ENCODE measurements at regions not wholly inside any gene's neighbourhood (a gene's known extent, or its start where the extent isn't known, plus 50 kb on each side); places are given as distances from the start of the nearest gene placed in this dataset.
"Not testable (repeated sequence)": the region's sequence is repeated elsewhere in the genome, so short reads cannot be mapped to it uniquely, and the experiment has no call there.

GRCh38 chr6:169365567-169366257 lies 112.1 kb upstream of the THBS2 start:
- no peak for DNase-seq
- no peaks in the 10 kb centered on the region for H3K4me1 ChIP-seq (ENCODE audit: control insufficient read depth, insufficient read depth, low read length)
- H3K9me3 ChIP-seq (ENCODE audit: control insufficient read depth, low read depth, low read length) = peaks cover 5% of the 10 kb centered on the region
- H3K36me3 ChIP-seq (ENCODE audit: control insufficient read depth, insufficient read depth, low read length) = no peaks in the 10 kb centered on the region
- no CpG with 5 or more reads among the region's 13 CpGs for WGBS (ENCODE audit: insufficient coverage, low lambda C conversion rate)
- no peaks in the 10 kb centered on the region for H3K27me3 ChIP-seq (ENCODE audit: control insufficient read depth, insufficient read depth, low read length)
- H3K4me3 ChIP-seq (ENCODE audit: low read length) = no peak overlapping the region
- H3K27ac ChIP-seq (ENCODE audit: low read length) = no peak overlapping the region

- Histone ChIP-seq H3K9me3 (ENCODE audit: control insufficient read depth, low read depth, low read length) (peaks cover 5% of the 10 kb centered on the region), H3K27ac (ENCODE audit: low read length) (no peak overlapping the region), H3K4me1 (ENCODE audit: control insufficient read depth, insufficient read depth, low read length) (no peaks in the 10 kb centered on the region), H3K27me3 (ENCODE audit: control insufficient read depth, insufficient read depth, low read length) (no peaks in the 10 kb centered on the region), H3K36me3 (ENCODE audit: control insufficient read depth, insufficient read depth, low read length) (no peaks in the 10 kb centered on the region), H3K4me3 (ENCODE audit: low read length) (no peak overlapping the region)
- DNase-seq = no peak
- WGBS (ENCODE audit: insufficient coverage, low lambda C conversion rate) = no CpG with 5 or more reads among the region's 9 CpGs
Measured at GRCh38 chr6:169363590-169363989, 109.9 kb upstream of the THBS2 start.

- peaks cover 5% of the 10 kb centered on the region for H3K9me3 ChIP-seq (ENCODE audit: control insufficient read depth, low read depth, low read length)
- DNase-seq = no peak
- no peak overlapping the region for H3K27ac ChIP-seq (ENCODE audit: low read length)
- WGBS (ENCODE audit: insufficient coverage, low lambda C conversion rate) = 100% methylated on average over 1 of the region's 3 CpGs
- H3K4me1 ChIP-seq (ENCODE audit: control insufficient read depth, insufficient read depth, low read length) = no peaks in the 10 kb centered on the region
- H3K27me3 ChIP-seq (ENCODE audit: control insufficient read depth, insufficient read depth, low read length) = no peaks in the 10 kb centered on the region
- H3K4me3 ChIP-seq (ENCODE audit: low read length) = no peak overlapping the region
- no peaks in the 10 kb centered on the region for H3K36me3 ChIP-seq (ENCODE audit: control insufficient read depth, insufficient read depth, low read length)
Measured at GRCh38 chr6:169362501-169363121, 109.0 kb upstream of the THBS2 start.

- 25% methylated on average over 1 of the region's 3 CpGs for WGBS (ENCODE audit: insufficient coverage, low lambda C conversion rate)
- not testable (repeated sequence) for DNase-seq; H3K4me3 ChIP-seq (ENCODE audit: low read length)
Measured at GRCh38 chr6:169355001-169355400, 101.4 kb upstream of the THBS2 start.

GRCh38 chr6:169345146-169345545 lies 91.5 kb upstream of the THBS2 start:
- Histone ChIP-seq H3K36me3 (ENCODE audit: control insufficient read depth, insufficient read depth, low read length) (no peaks in the 10 kb centered on the region), H3K27ac (ENCODE audit: low read length) (no peak overlapping the region), H3K9me3 (ENCODE audit: control insufficient read depth, low read depth, low read length) (peaks cover 4% of the 10 kb centered on the region), H3K4me3 (ENCODE audit: low read length) (no peak overlapping the region), H3K4me1 (ENCODE audit: control insufficient read depth, insufficient read depth, low read length) (peaks cover 10% of the 10 kb centered on the region), H3K27me3 (ENCODE audit: control insufficient read depth, insufficient read depth, low read length) (peaks cover 8% of the 10 kb centered on the region)
- no CpG with 5 or more reads among the region's 4 CpGs for WGBS (ENCODE audit: insufficient coverage, low lambda C conversion rate)
- DNase-seq = peak in 1 of 2 donors; percentile 72

More at GRCh38 chr6:169355001-169355400, 101.4 kb upstream of the THBS2 start:
- not testable (repeated sequence) for H3K27me3 ChIP-seq (ENCODE audit: control insufficient read depth, insufficient read depth, low read length); H3K36me3 ChIP-seq (ENCODE audit: control insufficient read depth, insufficient read depth, low read length); H3K9me3 ChIP-seq (ENCODE audit: control insufficient read depth, low read depth, low read length); H3K27ac ChIP-seq (ENCODE audit: low read length); H3K4me1 ChIP-seq (ENCODE audit: control insufficient read depth, insufficient read depth, low read length)

GRCh38 chr6:169344750-169345065 lies 91.1 kb upstream of the THBS2 start:
- DNase-seq = peak in 1 of 2 donors; percentile 20
- peaks cover 11% of the 10 kb centered on the region for H3K4me1 ChIP-seq (ENCODE audit: control insufficient read depth, insufficient read depth, low read length)
- peaks cover 5% of the 10 kb centered on the region for H3K9me3 ChIP-seq (ENCODE audit: control insufficient read depth, low read depth, low read length)
- no CpG with 5 or more reads among the region's 7 CpGs for WGBS (ENCODE audit: insufficient coverage, low lambda C conversion rate)
- H3K4me3 ChIP-seq (ENCODE audit: low read length) = no peak overlapping the region
- H3K27me3 ChIP-seq (ENCODE audit: control insufficient read depth, insufficient read depth, low read length) = peaks cover 8% of the 10 kb centered on the region
- no peaks in the 10 kb centered on the region for H3K36me3 ChIP-seq (ENCODE audit: control insufficient read depth, insufficient read depth, low read length)
- no peak overlapping the region for H3K27ac ChIP-seq (ENCODE audit: low read length)

GRCh38 chr6:169343886-169344749 lies 90.5 kb upstream of the THBS2 start:
- no peak for DNase-seq
- Histone ChIP-seq H3K27ac (ENCODE audit: low read length) (no peak overlapping the region), H3K27me3 (ENCODE audit: control insufficient read depth, insufficient read depth, low read length) (peaks cover 8% of the 10 kb centered on the region), H3K4me1 (ENCODE audit: control insufficient read depth, insufficient read depth, low read length) (peaks cover 14% of the 10 kb centered on the region), H3K36me3 (ENCODE audit: control insufficient read depth, insufficient read depth, low read length) (no peaks in the 10 kb centered on the region), H3K9me3 (ENCODE audit: control insufficient read depth, low read depth, low read length) (peaks cover 5% of the 10 kb centered on the region), H3K4me3 (ENCODE audit: low read length) (no peak overlapping the region)
- WGBS (ENCODE audit: insufficient coverage, low lambda C conversion rate) = 100% methylated on average over 1 of the region's 13 CpGs

- Histone ChIP-seq H3K4me1 (ENCODE audit: control insufficient read depth, insufficient read depth, low read length) (peaks cover 18% of the 10 kb centered on the region), H3K4me3 (ENCODE audit: low read length) (no peak overlapping the region), H3K27me3 (ENCODE audit: control insufficient read depth, insufficient read depth, low read length) (peaks cover 11% of the 10 kb centered on the region), H3K36me3 (ENCODE audit: control insufficient read depth, insufficient read depth, low read length) (no peaks in the 10 kb centered on the region), H3K9me3 (ENCODE audit: control insufficient read depth, low read depth, low read length) (peaks cover 5% of the 10 kb centered on the region), H3K27ac (ENCODE audit: low read length) (no peak overlapping the region)
- no CpG with 5 or more reads among the region's 3 CpGs for WGBS (ENCODE audit: insufficient coverage, low lambda C conversion rate)
- DNase-seq = no peak
Measured at GRCh38 chr6:169342710-169343109, 89.1 kb upstream of the THBS2 start.

GRCh38 chr6:169341706-169342105 lies 88.1 kb upstream of the THBS2 start:
- Histone ChIP-seq H3K36me3 (ENCODE audit: control insufficient read depth, insufficient read depth, low read length) (no peaks in the 10 kb centered on the region), H3K9me3 (ENCODE audit: control insufficient read depth, low read depth, low read length) (peaks cover 5% of the 10 kb centered on the region), H3K4me1 (ENCODE audit: control insufficient read depth, insufficient read depth, low read length) (peaks cover 18% of the 10 kb centered on the region), H3K27me3 (ENCODE audit: control insufficient read depth, insufficient read depth, low read length) (peaks cover 11% of the 10 kb centered on the region), H3K4me3 (ENCODE audit: low read length) (no peak overlapping the region), H3K27ac (ENCODE audit: low read length) (no peak overlapping the region)
- WGBS (ENCODE audit: insufficient coverage, low lambda C conversion rate) = no CpG with 5 or more reads among the region's 5 CpGs
- DNase-seq = no peak

- H3K4me3 ChIP-seq (ENCODE audit: low read length) = no peak overlapping the region
- H3K9me3 ChIP-seq (ENCODE audit: control insufficient read depth, low read depth, low read length) = peaks cover 5% of the 10 kb centered on the region
- DNase-seq = no peak
- H3K27me3 ChIP-seq (ENCODE audit: control insufficient read depth, insufficient read depth, low read length) = peaks cover 11% of the 10 kb centered on the region
- peaks cover 18% of the 10 kb centered on the region for H3K4me1 ChIP-seq (ENCODE audit: control insufficient read depth, insufficient read depth, low read length)
- no peaks in the 10 kb centered on the region for H3K36me3 ChIP-seq (ENCODE audit: control insufficient read depth, insufficient read depth, low read length)
- WGBS (ENCODE audit: insufficient coverage, low lambda C conversion rate) = 100% methylated on average over 1 of the region's 7 CpGs
- no peak overlapping the region for H3K27ac ChIP-seq (ENCODE audit: low read length)
Measured at GRCh38 chr6:169341065-169341464, 87.4 kb upstream of the THBS2 start.
